ENCODE measurements at regions not wholly inside any gene's neighbourhood (a gene's known extent, or its start where the extent isn't known, plus 50 kb on each side); places are given as distances from the start of the nearest gene placed in this dataset.

- Histone ChIP-seq H3K36me3 (replicated peaks in 1 of 2; ENCODE audit: insufficient read depth in 1 of 2, low read depth in 2 of 2) (no peaks in the 10 kb centered on the region), H3K27me3 (no peaks in the 10 kb centered on the region), H3K9me3 (no peaks in the 10 kb centered on the region), H3K4me1 (no peaks in the 10 kb centered on the region), H3K27ac (no peak overlapping the region), H3K4me3 (no peak overlapping the region)
- WGBS, 2 donors, result 17 to 86% methylated on average over 1 to 3 of the region's 3 CpGs
- DNase-seq (no peak), ATAC-seq (no peak)
- intact Hi-C loops (cut with DNase I), result no loop called here
- TF ChIP-seq POLR2A (IDR thresholded peaks at IDR 0.05), result no peak
- TF ChIP-seq, protein P1, sequence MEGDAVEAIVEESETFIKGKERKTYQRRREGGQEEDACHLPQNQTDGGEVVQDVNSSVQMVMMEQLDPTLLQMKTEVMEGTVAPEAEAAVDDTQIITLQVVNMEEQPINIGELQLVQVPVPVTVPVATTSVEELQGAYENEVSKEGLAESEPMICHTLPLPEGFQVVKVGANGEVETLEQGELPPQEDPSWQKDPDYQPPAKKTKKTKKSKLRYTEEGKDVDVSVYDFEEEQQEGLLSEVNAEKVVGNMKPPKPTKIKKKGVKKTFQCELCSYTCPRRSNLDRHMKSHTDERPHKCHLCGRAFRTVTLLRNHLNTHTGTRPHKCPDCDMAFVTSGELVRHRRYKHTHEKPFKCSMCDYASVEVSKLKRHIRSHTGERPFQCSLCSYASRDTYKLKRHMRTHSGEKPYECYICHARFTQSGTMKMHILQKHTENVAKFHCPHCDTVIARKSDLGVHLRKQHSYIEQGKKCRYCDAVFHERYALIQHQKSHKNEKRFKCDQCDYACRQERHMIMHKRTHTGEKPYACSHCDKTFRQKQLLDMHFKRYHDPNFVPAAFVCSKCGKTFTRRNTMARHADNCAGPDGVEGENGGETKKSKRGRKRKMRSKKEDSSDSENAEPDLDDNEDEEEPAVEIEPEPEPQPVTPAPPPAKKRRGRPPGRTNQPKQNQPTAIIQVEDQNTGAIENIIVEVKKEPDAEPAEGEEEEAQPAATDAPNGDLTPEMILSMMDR (IDR thresholded peaks at IDR 0.05), result no peak
Measured at GRCh38 chr11:44451706-44452105, 113.8 kb upstream of the CD82 start.

GRCh38 chr11:44452827-44453572, 112.5 kb upstream of the CD82 start:
- DNase-seq (no peak), ATAC-seq (no peak)
- H3K36me3 ChIP-seq (replicated peaks in 1 of 2; ENCODE audit: insufficient read depth in 1 of 2, low read depth in 2 of 2), result no peaks in the 10 kb centered on the region
- H3K9me3 ChIP-seq, result no peaks in the 10 kb centered on the region
- TF ChIP-seq, protein P1 (IDR thresholded peaks at IDR 0.05), result no peak
- no peak for TF ChIP-seq POLR2A (IDR thresholded peaks at IDR 0.05)
- WGBS, 2 donors, result 57 to 67% methylated on average over 5 to 10 of the region's 10 CpGs
- H3K4me3 ChIP-seq, result no peak overlapping the region
- no peak overlapping the region for H3K27ac ChIP-seq
- intact Hi-C loops (cut with DNase I), result no loop called here
- no peaks in the 10 kb centered on the region for H3K4me1 ChIP-seq
- H3K27me3 ChIP-seq, result no peaks in the 10 kb centered on the region

DNA sequence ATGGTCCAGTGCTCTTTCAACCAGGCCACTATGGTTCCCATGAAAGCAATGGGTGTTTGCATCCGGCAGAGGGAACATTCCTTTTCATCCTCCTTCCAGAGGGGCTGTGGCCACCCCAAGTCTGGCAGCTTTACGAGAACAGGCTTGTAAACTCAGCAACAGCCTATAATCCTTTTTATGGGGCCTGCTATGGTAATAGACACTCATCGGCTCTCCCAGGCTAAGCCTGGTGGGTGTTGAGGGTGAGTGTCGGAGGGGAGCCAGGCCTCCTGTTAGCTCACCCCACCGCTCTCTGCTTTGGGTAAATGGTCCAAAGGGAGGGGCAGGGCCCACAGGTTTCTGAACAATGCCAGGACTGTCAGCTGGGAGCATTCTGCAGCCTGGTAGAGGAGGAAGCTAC, 111.6 kb upstream of the CD82 start:
- intact Hi-C loops (cut with DNase I), result no loop called here
- TF ChIP-seq, protein P1 (IDR thresholded peaks at IDR 0.05), result no peak
- no peak for TF ChIP-seq POLR2A (IDR thresholded peaks at IDR 0.05)
- WGBS, 2 donors, result 88 to 90% methylated on average over 2 to 5 of the region's 5 CpGs

GRCh38 chr11:44454666-44455065, 110.8 kb upstream of the CD82 start:
- DNase-seq (no peak), ATAC-seq (no peak)
- intact Hi-C loops (cut with DNase I), result no loop called here
- WGBS, 2 donors, result 31 to 46% methylated on average over 4 of the region's 4 CpGs
- Histone ChIP-seq H3K27ac (no peak overlapping the region), H3K36me3 (replicated peaks in 1 of 2; ENCODE audit: insufficient read depth in 1 of 2, low read depth in 2 of 2) (no peaks in the 10 kb centered on the region), H3K4me1 (no peaks in the 10 kb centered on the region), H3K27me3 (no peaks in the 10 kb centered on the region), H3K9me3 (no peaks in the 10 kb centered on the region), H3K4me3 (no peak overlapping the region)
- TF ChIP-seq, protein P1 (IDR thresholded peaks at IDR 0.05), result no peak
- TF ChIP-seq POLR2A (IDR thresholded peaks at IDR 0.05), result no peak

More for the DNA sequence above, 111.6 kb upstream of the CD82 start:
- H3K9me3 ChIP-seq, result no peaks in the 10 kb centered on the region
- no peak overlapping the region for H3K27ac ChIP-seq
- H3K27me3 ChIP-seq, result no peaks in the 10 kb centered on the region
- H3K36me3 ChIP-seq (replicated peaks in 1 of 2; ENCODE audit: insufficient read depth in 1 of 2, low read depth in 2 of 2), result no peaks in the 10 kb centered on the region
- no peaks in the 10 kb centered on the region for H3K4me1 ChIP-seq
- no peak for ATAC-seq
- DNase-seq, result no peak
- H3K4me3 ChIP-seq, result no peak overlapping the region
